HEK293 (cell line): ENCODE measurements at regions not wholly inside any gene's neighbourhood (a gene's known extent, or its start where the extent isn't known, plus 50 kb on each side); places are given as distances from the start of the nearest gene placed in this dataset.

Source experiments
- YY1 ChIP-seq: fragments of 450-650 bp; formaldehyde crosslinking; IDR thresholded peaks from 2 replicates; pipeline ENCODE4 v1.5.1; 2018; ENCODE audit warnings: missing biosample characterization, missing genetic modification characterization
- ZNF184 ChIP-seq: fragments of 450-650 bp; IDR thresholded peaks from 2 replicates; pipeline ENCODE4 v1.5.1; 2018; ENCODE audit warnings: missing biosample characterization, mild to moderate bottlenecking, missing genetic modification characterization
- ZNF239 ChIP-seq: fragments of 450-650 bp; formaldehyde crosslinking; IDR thresholded peaks from 2 replicates; pipeline ENCODE4 v1.5.1; 2016; ENCODE audit warnings: missing biosample characterization, missing genetic modification characterization
- ZNF274 ChIP-seq, 2 experiments: fragments of 200-500 bp in 1 of 2; fragments of 450-650 bp in 1 of 2; sonication (Bioruptor generic) in 1 of 2; formaldehyde crosslinking in 1 of 2; IDR thresholded peaks; 2 replicates each; pipeline versions ENCODE4 v1.5.1 to v1.6.1; 2014 to 2016; ENCODE audit warnings: borderline replicate concordance in 1 of 2, inconsistent platforms in 1 of 2, low read length in 1 of 2, missing biosample characterization in 1 of 2, missing genetic modification characterization in 1 of 2
- ZNF423 ChIP-seq: fragments of 450-650 bp; formaldehyde crosslinking; IDR thresholded peaks from 2 replicates; pipeline ENCODE4 v1.5.1; 2016; ENCODE audit warnings: missing biosample characterization, missing genetic modification characterization
- ZNF843 ChIP-seq: fragments of 450-650 bp; formaldehyde crosslinking; IDR thresholded peaks from 2 replicates; pipeline ENCODE4 v1.5.1; 2016; ENCODE audit warnings: missing biosample characterization, missing genetic modification characterization
- TF ChIP-seq, protein P1 (sequence below): fragments of 450-650 bp; formaldehyde crosslinking; IDR thresholded peaks from 2 replicates; pipeline ENCODE4 v1.5.1; 2016; ENCODE audit warnings: missing biosample characterization, missing genetic modification characterization

DNA sequence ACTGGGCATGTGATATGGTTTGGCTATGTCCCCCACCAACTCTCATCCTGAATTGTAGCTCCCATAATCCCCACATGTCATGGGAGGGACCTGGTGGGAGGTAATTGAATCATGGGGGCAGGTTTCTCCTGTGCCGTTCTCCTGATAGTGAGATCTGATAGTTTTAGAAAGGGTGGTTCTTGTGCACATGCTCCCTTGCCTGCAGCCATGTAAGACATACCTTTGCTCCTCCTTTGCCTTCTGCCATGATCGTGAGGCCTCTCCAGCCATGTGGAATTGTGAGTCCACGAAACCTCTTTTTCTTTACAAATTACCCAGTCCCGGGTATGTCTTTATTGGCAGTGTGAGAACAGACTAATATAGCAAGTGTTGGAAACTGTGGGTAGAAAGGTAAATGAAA is 99.5 kb upstream of the HMCN1 start:
- TF ChIP-seq, protein P1, sequence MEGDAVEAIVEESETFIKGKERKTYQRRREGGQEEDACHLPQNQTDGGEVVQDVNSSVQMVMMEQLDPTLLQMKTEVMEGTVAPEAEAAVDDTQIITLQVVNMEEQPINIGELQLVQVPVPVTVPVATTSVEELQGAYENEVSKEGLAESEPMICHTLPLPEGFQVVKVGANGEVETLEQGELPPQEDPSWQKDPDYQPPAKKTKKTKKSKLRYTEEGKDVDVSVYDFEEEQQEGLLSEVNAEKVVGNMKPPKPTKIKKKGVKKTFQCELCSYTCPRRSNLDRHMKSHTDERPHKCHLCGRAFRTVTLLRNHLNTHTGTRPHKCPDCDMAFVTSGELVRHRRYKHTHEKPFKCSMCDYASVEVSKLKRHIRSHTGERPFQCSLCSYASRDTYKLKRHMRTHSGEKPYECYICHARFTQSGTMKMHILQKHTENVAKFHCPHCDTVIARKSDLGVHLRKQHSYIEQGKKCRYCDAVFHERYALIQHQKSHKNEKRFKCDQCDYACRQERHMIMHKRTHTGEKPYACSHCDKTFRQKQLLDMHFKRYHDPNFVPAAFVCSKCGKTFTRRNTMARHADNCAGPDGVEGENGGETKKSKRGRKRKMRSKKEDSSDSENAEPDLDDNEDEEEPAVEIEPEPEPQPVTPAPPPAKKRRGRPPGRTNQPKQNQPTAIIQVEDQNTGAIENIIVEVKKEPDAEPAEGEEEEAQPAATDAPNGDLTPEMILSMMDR (tag by site-specific recombination): no peak
- no peak for TF ChIP-seq ZNF274 (IDR thresholded peaks at IDR 0.05; ENCODE audit: low read length)
- no peak for TF ChIP-seq ZNF274 (tag by site-specific recombination; IDR thresholded peaks at IDR 0.05; ENCODE audit: borderline replicate concordance)
- no peak for TF ChIP-seq ZNF184 (tag by site-specific recombination)
- no peak for TF ChIP-seq ZNF239 (tag by site-specific recombination)
- no peak for TF ChIP-seq ZNF843
- TF ChIP-seq YY1: no peak
- no peak for TF ChIP-seq ZNF423 (tag by site-specific recombination)
